Peyer's patch (tissue), 4 donors: ENCODE measurements at regions not wholly inside any gene's neighbourhood (a gene's known extent, or its start where the extent isn't known, plus 50 kb on each side); places are given as distances from the start of the nearest gene placed in this dataset.
"Not testable (repeated sequence)": the region's sequence is repeated elsewhere in the genome, so short reads cannot be mapped to it uniquely, and the experiment has no call there.

Experiments used
- DNase-seq, 3 donors: peaks; one replicate each; pipeline ENCODE4 v3.0.0-alpha.2; 2017 to 2019
- H3K27ac ChIP-seq, 4 donors: fragments of 200-600 bp; sonication (generic); one replicate each; pipeline ENCODE4 v1.5.1; 2016 to 2019
- H3K27me3 ChIP-seq, 2 donors: fragments of 200-600 bp; sonication (generic); one replicate each; pipeline ENCODE4 v1.5.1; 2019
- H3K36me3 ChIP-seq, 3 donors: fragments of 200-600 bp; sonication (generic); one replicate each; pipeline ENCODE4 v1.5.1; 2016 to 2019
- H3K4me1 ChIP-seq, 4 donors: fragments of 200-600 bp; sonication (generic); one replicate each; pipeline ENCODE4 v1.5.1; 2016 to 2019
- H3K4me3 ChIP-seq, 4 donors: fragments of 200-600 bp; sonication (generic); 1 replicate in 3 of 4; 2 replicates in 1 of 4; pipeline ENCODE4 v1.5.1; 2016 to 2019; ENCODE audit warnings: mild to moderate bottlenecking in 1 of 4
- H3K9me3 ChIP-seq, 4 donors: fragments of 200-600 bp; sonication (generic); one replicate each; pipeline ENCODE4 v1.5.1; 2016 to 2019; ENCODE audit warnings: mild to moderate bottlenecking in 1 of 4
- CTCF ChIP-seq, 6 experiments: fragments of 450-650 bp in 4 of 6; fragments of 200-600 bp in 2 of 6; sonication (generic) in 1 of 6; IDR thresholded peaks; one replicate each; pipeline ENCODE4 v1.5.1; 2017 to 2019; ENCODE audit warnings: antibody characterized with exemption in 6 of 6, mild to moderate bottlenecking in 3 of 6, moderate library complexity in 1 of 6
- POLR2A ChIP-seq, 2 donors: fragments of 450-650 bp; IDR thresholded peaks; one replicate each; pipeline ENCODE4 v1.5.1; 2017; ENCODE audit warnings: antibody characterized with exemption in 2 of 2, mild to moderate bottlenecking in 2 of 2, moderate library complexity in 2 of 2

- TF ChIP-seq CTCF (IDR thresholded peaks at IDR 0.05) (no peak), POLR2A (IDR thresholded peaks at IDR 0.05) (no peak)
- no peaks in the 10 kb centered on the region for H3K36me3 ChIP-seq
- no peaks in the 10 kb centered on the region for H3K27me3 ChIP-seq
- no peak overlapping the region for H3K4me3 ChIP-seq
- DNase-seq, result no peak
- no peaks in the 10 kb centered on the region for H3K4me1 ChIP-seq
- H3K9me3 ChIP-seq, result no peaks in the 10 kb centered on the region
- no peak overlapping the region for H3K27ac ChIP-seq
Measured at GRCh38 chr7:69105981-69106380, 492.3 kb upstream of the AUTS2 start.

- H3K4me3 ChIP-seq, H3K36me3 ChIP-seq, H3K27me3 ChIP-seq, H3K4me1 ChIP-seq, H3K27ac ChIP-seq, DNase-seq, H3K9me3 ChIP-seq: not testable (repeated sequence)
Measured at GRCh38 chr7:69106449-69106848, 491.8 kb upstream of the AUTS2 start.

- not testable (repeated sequence) for H3K9me3 ChIP-seq, DNase-seq, H3K27me3 ChIP-seq, H3K4me3 ChIP-seq, H3K27ac ChIP-seq, H3K4me1 ChIP-seq, H3K36me3 ChIP-seq
Measured at GRCh38 chr7:69106946-69107345, 491.3 kb upstream of the AUTS2 start.

- Histone ChIP-seq H3K36me3 (no peaks in the 10 kb centered on the region), H3K27ac (no peak overlapping the region), H3K27me3 (no peaks in the 10 kb centered on the region), H3K4me1 (no peaks in the 10 kb centered on the region), H3K4me3 (no peak overlapping the region), H3K9me3 (no peaks in the 10 kb centered on the region)
- DNase-seq, result no peak
- no peak for TF ChIP-seq POLR2A (IDR thresholded peaks at IDR 0.05)
- no peak for TF ChIP-seq CTCF (IDR thresholded peaks at IDR 0.05)
Measured at GRCh38 chr7:69108097-69108496, 490.2 kb upstream of the AUTS2 start.

- H3K4me1 ChIP-seq, result no peaks in the 10 kb centered on the region
- TF ChIP-seq POLR2A (IDR thresholded peaks at IDR 0.05) (no peak), CTCF (IDR thresholded peaks at IDR 0.05) (no peak)
- H3K27ac ChIP-seq, result no peak overlapping the region
- H3K36me3 ChIP-seq, result no peaks in the 10 kb centered on the region
- H3K9me3 ChIP-seq, result no peaks in the 10 kb centered on the region
- H3K4me3 ChIP-seq, result no peak overlapping the region
- no peaks in the 10 kb centered on the region for H3K27me3 ChIP-seq
- DNase-seq, result no peak
Measured at GRCh38 chr7:69109246-69109645, 489.0 kb upstream of the AUTS2 start.

- H3K4me1 ChIP-seq, result no peaks in the 10 kb centered on the region
- no peak for DNase-seq
- no peak for TF ChIP-seq CTCF (IDR thresholded peaks at IDR 0.05)
- no peak for TF ChIP-seq POLR2A (IDR thresholded peaks at IDR 0.05)
- no peak overlapping the region for H3K27ac ChIP-seq
- H3K9me3 ChIP-seq, result no peaks in the 10 kb centered on the region
- H3K4me3 ChIP-seq, result no peak overlapping the region
- H3K36me3 ChIP-seq, result no peaks in the 10 kb centered on the region
- H3K27me3 ChIP-seq, result no peaks in the 10 kb centered on the region
Measured at GRCh38 chr7:69109879-69110278, 488.4 kb upstream of the AUTS2 start.

GRCh38 chr7:69110450-69111050, 487.7 kb upstream of the AUTS2 start:
- no peak for TF ChIP-seq CTCF (IDR thresholded peaks at IDR 0.05)
- TF ChIP-seq POLR2A (IDR thresholded peaks at IDR 0.05), result no peak
- Histone ChIP-seq H3K4me3 (no peak overlapping the region), H3K27ac (no peak overlapping the region), H3K27me3 (no peaks in the 10 kb centered on the region), H3K9me3 (no peaks in the 10 kb centered on the region), H3K4me1 (no peaks in the 10 kb centered on the region), H3K36me3 (no peaks in the 10 kb centered on the region)
- no peak for DNase-seq
